RWPE1 (cell line): ENCODE measurements at regions not wholly inside any gene's neighbourhood (a gene's known extent, or its start where the extent isn't known, plus 50 kb on each side); places are given as distances from the start of the nearest gene placed in this dataset.
A peak's percentile ranks its signal among the peaks of the same experiment; 100 is the strongest.

Source experiments
- CTCF ChIA-PET: fragments of 350-600 bp; sonication (Branson Sonifier 250); formaldehyde crosslinking; extraction: SDS; loops from one replicate; lab custom pipeline; 2021; lab: Yijun Ruan, JAX
- POLR2A ChIA-PET: fragments of 400-600 bp; formaldehyde crosslinking; extraction: SDS; loops from one replicate; lab custom pipeline; 2020; ENCODE audit warnings: antibody characterized with exemption; ENCODE audit not compliant: low non-redundant PET; lab: Yijun Ruan, JAX
- DNase-seq: peaks from one replicate; pipeline ENCODE4 v3.0.0; 2012; ENCODE audit warnings: low spot score
- H3K27ac ChIP-seq: fragments of 450-650 bp; 2 replicates; pipeline ENCODE4 v1.5.1; 2017
- TF ChIP-seq, protein P1 (sequence below): fragments of 450-650 bp; conservative IDR thresholded peaks from 2 replicates; pipeline ENCODE4 v1.5.1; 2017; ENCODE audit warnings: low read depth, mild to moderate bottlenecking

DNA sequence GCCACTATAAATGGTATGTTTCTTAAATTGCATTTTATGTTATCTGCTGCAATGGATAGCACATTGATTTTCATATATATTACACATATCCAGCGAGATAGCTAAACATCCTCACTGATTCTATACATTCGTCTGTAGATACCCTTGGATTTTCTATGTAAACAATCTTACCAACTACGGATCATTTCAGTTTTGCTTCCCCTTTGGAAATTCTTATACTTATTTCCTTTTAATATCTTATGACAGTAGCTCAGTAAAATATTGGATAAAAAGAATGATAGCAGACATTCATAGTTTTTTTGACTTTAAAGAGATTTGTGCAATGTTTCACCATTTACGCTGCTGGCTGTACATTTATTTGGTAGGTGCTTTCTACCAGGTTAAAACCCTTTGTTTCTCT is 254.9 kb downstream of the SYK start:
- ChIA-PET CTCF (interaction anchor here (0.6 kb wide), 1 partner anchor 158 kb away, joined by 3 read pairs; no protein-coding TSS in a partner anchor), POLR2A (interaction anchor here (0.6 kb wide), 1 partner anchor 22 kb away, joined by 3 read pairs; no protein-coding TSS in a partner anchor)
- no peak for DNase-seq
- TF ChIP-seq, protein P1, sequence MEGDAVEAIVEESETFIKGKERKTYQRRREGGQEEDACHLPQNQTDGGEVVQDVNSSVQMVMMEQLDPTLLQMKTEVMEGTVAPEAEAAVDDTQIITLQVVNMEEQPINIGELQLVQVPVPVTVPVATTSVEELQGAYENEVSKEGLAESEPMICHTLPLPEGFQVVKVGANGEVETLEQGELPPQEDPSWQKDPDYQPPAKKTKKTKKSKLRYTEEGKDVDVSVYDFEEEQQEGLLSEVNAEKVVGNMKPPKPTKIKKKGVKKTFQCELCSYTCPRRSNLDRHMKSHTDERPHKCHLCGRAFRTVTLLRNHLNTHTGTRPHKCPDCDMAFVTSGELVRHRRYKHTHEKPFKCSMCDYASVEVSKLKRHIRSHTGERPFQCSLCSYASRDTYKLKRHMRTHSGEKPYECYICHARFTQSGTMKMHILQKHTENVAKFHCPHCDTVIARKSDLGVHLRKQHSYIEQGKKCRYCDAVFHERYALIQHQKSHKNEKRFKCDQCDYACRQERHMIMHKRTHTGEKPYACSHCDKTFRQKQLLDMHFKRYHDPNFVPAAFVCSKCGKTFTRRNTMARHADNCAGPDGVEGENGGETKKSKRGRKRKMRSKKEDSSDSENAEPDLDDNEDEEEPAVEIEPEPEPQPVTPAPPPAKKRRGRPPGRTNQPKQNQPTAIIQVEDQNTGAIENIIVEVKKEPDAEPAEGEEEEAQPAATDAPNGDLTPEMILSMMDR: no peak
- no peak overlapping the region for H3K27ac ChIP-seq

DNA sequence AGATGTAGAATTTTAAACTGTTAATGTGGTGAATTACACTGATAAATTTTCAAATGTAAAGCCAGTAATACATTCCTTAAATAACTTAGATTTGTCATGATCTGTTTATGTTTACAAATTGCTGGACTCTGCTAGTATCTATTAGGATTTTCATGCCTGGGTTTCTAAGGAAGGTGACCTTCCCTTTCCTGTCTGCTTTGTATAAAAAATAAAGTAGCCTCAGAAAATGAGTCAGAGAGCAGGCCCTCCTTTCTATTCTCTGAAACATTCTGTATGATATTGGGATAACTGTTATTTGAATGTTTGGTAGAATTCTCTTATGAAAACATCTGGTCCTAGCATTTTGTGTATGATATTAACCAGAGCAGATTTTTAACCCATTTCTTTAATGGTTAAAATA is 255.3 kb downstream of the SYK start:
- TF ChIP-seq, protein P1: no peak
- ChIA-PET CTCF (interaction anchor here (0.6 kb wide), 1 partner anchor 159 kb away, joined by 3 read pairs; no protein-coding TSS in a partner anchor), POLR2A (no interaction called here)
- no peak overlapping the region for H3K27ac ChIP-seq
- no peak for DNase-seq

DNA sequence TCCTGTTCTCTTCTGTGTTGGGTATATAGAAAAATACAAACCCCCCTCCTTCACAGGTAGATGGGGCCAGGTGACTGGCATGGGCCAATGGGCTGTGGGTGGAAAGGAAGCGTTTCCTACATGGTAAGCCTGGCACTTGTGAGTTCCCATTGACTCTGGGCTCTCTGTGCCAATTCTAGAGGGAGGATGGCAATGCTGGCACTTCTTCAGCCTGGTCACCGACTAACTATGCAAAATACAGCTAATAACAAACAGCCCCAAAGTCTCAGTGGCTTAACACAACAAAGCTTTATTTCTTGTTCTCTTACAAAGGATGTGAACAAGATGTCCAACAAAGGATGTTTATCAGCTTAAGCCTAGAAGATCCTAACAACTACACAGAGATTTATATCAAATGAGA is 258.1 kb downstream of the SYK start:
- TF ChIP-seq, protein P1: no peak
- DNase-seq: no peak
- peak overlapping the region; percentile 61 for H3K27ac ChIP-seq
- ChIA-PET POLR2A (no interaction called here), CTCF (no interaction called here)

DNA sequence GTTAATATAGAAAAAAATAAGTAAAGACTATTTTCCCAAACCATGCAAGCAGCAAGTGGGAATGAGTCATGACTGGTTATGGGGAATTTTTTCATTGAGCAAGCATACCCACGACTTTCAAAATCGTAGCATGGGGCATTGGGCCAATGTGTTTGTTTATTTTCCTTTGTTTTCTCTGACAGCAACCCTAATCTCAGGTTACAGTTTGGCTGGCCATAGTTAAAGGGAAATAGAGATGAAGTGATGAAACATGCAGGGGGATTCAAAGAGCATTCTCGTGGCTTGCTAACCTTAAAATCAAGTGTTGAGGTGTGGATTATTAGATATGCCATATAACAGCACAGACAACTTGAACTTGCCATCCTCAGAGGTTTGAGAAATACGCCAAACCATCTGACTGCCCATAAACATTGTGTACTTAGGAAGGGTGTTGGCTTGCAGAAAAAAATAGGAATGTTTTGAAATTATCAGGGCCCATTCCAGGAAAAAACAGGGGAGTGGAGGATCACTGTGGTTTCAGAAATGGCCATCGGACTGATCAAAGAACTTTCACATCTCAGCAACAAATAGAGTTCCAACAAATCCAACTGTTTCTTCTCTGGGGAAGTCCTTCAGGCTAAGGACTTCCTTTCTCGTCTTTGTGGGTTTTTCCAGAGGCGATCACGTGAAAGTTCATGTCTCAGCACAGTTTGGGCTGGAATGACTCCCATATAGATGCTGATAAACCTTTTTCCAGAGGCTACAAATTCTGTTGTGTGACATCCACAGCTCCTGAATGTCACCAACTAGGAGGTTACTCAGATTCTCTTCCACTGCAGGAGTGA is 259.1 kb downstream of the SYK start:
- TF ChIP-seq, protein P1: no peak
- peak overlapping the region; percentile 18; the same call in 1 of the 2 replicates for H3K27ac ChIP-seq
- DNase-seq: peak; percentile 97
- POLR2A ChIA-PET: no interaction called here
- CTCF ChIA-PET: interaction anchor here (1.0 kb wide), 1 partner anchor 146 kb away, joined by 4 read pairs; no protein-coding TSS in a partner anchor

DNA sequence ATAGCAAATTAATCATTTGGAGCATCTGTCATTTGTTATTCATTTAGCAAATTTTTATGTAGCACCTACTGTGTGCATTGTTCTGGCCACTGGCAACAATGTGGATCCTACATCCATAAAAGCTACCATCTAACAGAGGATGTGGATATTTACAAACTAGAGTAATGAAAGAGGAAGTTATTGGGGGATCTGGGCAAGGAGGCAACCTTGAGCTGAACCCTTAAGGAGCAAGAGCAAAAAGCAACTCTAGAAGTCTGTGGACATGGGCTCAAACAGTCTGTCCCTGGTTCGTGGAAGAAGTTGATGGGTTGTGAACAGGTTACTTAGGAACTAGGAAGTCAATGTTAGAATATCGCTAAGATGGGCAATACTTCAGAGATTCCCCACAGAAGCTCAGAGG is 259.9 kb downstream of the SYK start:
- ChIA-PET CTCF (interaction anchor here (0.6 to 1.0 kb wide), 2 partner anchors 39 to 147 kb away, joined by 3 to 4 read pairs; no protein-coding TSS in a partner anchor), POLR2A (no interaction called here)
- no peak overlapping the region for H3K27ac ChIP-seq
- TF ChIP-seq, protein P1: no peak
- no peak for DNase-seq

DNA sequence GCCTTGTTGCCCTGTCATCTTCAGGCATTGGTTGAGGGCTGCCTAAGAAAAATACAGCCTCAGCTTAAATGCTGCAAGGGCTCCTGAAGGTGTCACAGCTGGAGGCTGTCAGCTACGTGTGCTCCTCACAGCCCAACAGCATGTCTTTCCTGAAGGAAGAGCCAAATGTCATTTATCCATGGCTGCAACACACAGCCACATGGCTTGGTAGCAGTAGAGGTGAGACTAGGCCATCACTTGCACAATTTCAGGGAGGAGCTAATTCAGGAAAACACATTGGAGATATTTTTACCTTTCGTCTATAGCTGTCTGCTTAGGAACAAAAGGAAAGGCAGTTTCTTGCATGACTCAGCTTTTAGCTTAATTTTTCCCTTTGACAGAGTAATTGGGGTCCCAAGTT is 260.7 kb downstream of the SYK start:
- TF ChIP-seq, protein P1: no peak
- no peak for DNase-seq
- POLR2A ChIA-PET: interaction anchor here (0.8 to 0.9 kb wide), 2 partner anchors 12 to 364 kb away, joined by 3 read pairs; no protein-coding TSS in a partner anchor
- H3K27ac ChIP-seq: peak overlapping the region; percentile 6; the same call in 1 of the 2 replicates
- CTCF ChIA-PET: interaction anchor here (0.6 to 0.9 kb wide), 2 partner anchors 15 to 39 kb away, joined by 3 read pairs; no protein-coding TSS in a partner anchor
